B cell (primary cell): ENCODE measurements at regions not wholly inside any gene's neighbourhood (a gene's known extent, or its start where the extent isn't known, plus 50 kb on each side); places are given as distances from the start of the nearest gene placed in this dataset.

Experiments used
- CTCF ChIP-seq: fragments of 200-600 bp; IDR thresholded peaks from one replicate; pipeline ENCODE4 v1.8.0; 2022; ENCODE audit warnings: antibody characterized with exemption, mild to moderate bottlenecking
- EZH2 ChIP-seq: IDR thresholded peaks from 2 replicates; pipeline ENCODE4 v1.6.1; 2012; ENCODE audit warnings: borderline replicate concordance, low read depth, mild to moderate bottlenecking, moderate library complexity, low read length; ENCODE audit not compliant: insufficient read depth, poor library complexity, severe bottlenecking

- TF ChIP-seq EZH2, result no peak
- TF ChIP-seq CTCF, result no peak
These were observed 458.1 kb downstream of the TBL1XR1 start for GRCh38 chr3:176739159-176739558.
